GM18870 (cell line): ENCODE measurements at regions not wholly inside any gene's neighbourhood (a gene's known extent, or its start where the extent isn't known, plus 50 kb on each side); places are given as distances from the start of the nearest gene placed in this dataset.
"Not testable (repeated sequence)": the region's sequence is repeated elsewhere in the genome, so short reads cannot be mapped to it uniquely, and the experiment has no call there.

Experiments
- ATAC-seq: cut with Tn5 transposase; IDR thresholded peaks from one replicate; pipeline ENCODE4 v1.9.1; 2021; ENCODE audit warnings: moderate library complexity; ENCODE audit not compliant: unreplicated experiment

GRCh38 chr6:135647521-135647920 lies 150.0 kb upstream of the AHI1 start:
- no peak for ATAC-seq

DNA sequence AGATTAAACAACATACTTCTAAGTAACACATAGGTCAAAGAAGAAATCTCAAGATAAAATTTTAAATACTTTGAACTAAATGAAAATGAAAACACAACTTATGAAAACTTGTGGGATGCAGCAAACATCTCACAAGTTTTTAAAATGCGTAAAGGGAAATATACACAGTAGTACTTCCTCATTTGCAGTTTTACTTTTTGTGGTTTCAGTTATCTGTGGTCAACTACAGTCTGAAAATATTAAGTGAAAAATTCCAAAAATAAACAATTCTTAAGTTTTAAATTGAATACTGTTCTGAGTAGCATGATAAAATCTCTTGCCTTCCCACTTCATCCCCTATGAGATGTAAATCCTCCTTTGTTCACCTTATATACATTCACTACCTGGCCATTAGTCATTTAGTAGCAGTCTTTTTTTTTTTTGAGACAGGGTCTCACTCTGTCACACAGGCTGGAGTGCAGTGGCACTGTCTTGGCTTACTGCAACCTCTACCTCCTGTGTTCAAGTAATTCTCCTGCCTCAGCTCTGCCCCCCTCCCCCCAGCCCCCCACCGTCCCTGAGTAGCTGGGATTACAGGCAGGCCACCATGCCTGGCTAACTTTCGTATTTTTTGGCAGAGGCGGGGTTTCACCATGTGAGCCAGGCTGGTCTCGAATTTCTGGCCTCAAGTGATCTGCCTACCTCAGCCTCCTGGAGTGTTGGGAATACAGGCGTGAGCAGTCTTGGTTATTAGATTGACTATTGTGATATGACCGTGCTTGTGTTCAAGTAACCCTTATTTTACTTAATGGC lies 154.6 kb upstream of the AHI1 start:
- peak; percentile 98 for ATAC-seq

GRCh38 chr6:135655055-135655454 lies 157.5 kb upstream of the AHI1 start:
- no peak for ATAC-seq

DNA sequence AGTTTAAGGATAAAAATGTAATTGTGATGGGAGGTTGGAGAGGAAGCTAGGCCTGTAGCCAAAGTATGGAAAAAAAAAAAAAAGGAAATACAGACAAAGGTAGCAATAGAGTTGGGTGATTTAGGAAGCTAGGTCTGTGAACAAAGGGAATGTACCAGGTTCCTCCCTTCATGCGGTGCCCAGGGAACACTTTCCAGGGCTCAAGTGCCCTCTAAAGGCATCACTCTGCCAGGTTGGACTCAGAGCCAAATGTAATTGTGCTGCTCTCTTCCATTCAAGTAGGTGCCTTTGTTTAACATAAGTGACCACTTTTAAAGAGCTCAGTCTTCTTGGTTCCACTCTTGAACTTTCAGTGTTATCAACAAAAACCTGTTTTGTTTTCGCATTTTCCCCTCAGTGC lies 159.7 kb upstream of the AHI1 start:
- no peak for ATAC-seq

- ATAC-seq = no peak
Observed at GRCh38 chr6:135658481-135658880, 160.9 kb upstream of the AHI1 start.

DNA sequence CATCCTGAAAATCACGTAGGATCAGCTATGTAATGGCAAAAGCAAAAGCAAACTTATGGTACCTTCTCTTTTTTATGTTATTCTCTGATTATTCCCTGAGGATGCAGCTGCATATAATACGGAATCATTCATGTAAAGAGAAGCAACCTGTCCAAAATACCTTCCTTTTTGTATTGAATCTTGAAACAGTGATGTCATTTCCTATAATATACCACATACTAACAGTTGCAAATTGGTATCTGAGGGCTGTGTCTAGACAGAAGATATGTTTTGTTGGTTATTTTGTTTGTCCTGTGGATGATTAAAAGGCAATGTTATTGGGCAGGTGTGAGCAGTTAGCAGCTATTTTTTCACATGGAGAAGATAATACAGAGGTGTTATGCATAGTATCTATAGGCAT lies 161.4 kb upstream of the AHI1 start:
- no peak for ATAC-seq

DNA sequence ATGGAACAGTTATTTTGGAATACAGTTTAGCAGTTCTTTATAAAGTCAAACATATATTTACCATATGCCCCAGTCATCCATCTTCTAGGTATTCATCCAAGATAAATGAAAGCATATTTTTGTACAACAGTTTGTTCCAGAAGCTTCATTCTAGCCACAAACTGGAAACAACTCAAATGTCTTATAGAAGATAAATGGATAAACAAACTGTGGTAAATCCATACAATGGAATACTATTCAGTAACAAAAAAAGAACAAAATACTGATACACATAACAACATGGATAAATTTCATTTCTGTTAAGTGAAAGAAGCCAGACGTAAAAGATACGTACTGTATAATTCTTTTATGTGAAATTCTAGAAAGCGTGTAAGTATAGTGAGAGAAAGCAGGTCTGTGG lies 167.0 kb upstream of the AHI1 start:
- no peak for ATAC-seq

GRCh38 chr6:135665935-135666334 lies 168.4 kb upstream of the AHI1 start:
- no peak for ATAC-seq

GRCh38 chr6:135667691-135668455 lies 170.3 kb upstream of the AHI1 start:
- ATAC-seq = no peak

GRCh38 chr6:135672256-135672655 lies 174.7 kb upstream of the AHI1 start:
- ATAC-seq = no peak

DNA sequence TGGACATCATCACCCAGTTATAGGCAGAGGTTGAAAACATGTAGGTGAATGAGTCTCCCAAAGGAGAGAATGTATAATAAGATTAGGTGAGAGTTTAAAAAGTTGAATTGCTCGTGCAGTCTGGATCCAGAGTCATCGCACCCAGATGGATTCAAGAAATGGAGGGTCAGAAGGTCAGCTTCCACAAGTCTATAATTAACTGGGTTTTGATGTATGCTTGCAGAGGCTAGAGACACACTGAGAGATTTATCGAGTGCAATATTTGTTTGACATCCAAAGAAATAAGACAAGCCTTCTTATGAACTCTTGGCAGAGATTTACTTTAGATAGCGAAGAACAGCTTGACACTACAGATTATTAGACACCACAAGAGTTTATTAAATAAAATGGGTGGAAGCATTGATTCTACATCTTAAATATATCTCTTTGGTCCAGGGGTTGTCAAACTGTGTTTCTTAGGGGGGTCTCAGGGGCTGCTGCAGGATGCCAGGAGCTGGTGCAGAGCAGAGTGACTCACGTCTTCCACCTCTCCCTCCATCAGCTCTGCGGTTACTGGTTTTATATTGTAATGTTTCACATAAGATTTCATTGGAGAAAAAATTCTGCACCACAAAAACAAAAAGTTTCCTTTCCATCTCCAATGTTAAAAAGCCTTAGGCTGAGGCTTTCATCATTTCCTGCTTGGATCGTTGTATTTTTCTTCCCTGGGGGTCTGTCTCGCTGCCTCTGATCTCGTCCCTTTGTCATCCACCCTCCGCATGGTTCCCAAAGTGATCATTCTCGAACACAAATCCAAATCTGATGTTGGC lies 176.2 kb upstream of the AHI1 start:
- ATAC-seq = no peak

DNA sequence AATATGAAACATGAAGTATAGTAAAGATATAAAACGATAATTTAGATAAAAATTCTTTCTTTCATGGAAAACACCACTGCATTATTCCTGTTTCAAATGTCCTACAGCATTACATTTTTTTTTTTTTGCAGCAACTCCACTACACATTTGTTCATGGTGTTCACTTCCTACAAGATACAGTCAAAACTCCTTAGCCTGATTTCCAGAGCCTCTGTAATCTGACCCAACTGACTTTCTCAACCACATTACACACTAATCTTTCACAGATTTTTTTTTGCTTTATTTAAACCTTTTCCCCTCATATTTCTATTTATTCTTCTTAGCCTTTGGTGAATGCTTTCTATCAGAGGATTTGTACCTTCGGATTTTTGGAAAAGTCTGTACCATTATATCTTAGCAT lies 176.5 kb upstream of the PDE7B start:
- no peak for ATAC-seq

GRCh38 chr6:135675862-135676261 lies 175.6 kb upstream of the PDE7B start:
- no peak for ATAC-seq

DNA sequence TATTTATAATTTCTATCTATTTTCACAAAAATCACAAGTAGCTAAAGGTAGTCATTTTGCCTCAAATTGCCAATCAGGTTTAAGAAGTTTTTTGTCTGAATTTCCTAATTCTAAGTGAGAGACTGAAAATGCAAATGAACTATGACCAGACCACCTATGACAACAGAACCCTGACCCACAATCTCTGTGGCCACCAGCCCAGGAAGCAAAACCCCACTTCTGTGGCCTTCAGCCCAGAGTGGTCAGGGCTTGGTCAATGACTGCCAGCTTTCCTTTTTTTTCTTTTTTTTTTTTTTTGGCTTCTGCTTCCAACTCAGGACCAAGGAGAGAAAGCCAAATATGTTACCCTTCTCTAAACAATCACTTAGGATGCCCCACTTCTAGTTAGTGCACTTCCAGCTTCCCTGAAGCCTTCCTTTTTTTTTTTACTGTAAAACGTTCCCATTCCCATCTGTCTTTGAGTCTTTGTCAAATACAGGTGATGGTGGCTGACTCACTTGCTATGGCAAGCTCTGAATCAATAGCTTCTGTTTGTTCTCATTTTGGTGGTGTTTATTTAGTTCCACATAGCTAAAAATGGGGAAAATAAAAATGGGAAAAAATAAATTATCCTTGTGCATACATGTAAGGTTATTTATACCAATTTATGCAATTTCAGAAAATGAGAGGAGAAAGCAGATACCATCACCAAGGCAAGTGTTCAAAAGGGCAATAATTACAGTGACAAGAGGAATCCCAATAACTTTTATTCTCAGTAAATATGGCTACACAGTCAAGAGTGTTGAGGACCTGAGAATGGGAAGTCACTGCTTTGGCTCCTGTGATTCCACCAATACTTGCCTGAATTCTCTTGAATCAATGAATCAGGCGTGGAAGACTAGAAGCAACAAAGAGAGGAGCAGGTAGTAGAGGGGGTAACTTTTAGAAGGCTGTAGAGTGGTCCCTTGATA lies 170.3 kb upstream of the PDE7B start:
- no peak for ATAC-seq

DNA sequence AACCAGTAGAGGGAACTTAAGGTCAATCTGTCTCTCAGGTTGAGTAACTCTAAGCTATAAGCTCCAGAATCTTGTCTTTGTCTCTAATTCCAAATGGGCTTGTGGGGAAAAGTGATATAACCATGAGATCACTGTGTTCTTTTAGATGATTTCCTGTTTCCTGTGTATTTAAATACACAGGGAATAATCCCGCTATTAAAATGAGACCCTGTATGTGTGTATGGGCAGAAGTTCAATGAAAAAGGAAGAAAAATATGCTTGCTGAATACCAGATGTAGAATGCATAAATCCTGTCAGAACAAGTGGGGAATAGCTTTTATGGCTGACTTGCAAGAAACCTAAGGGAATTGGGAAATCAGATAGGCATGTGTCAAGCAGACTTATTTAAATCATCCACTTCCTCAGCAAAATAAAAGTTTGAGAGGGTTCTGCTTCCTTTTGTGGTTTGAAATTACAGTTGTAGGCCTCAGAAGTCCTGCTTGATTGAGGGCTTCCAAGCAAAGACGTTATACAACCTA lies 164.7 kb upstream of the PDE7B start:
- no peak for ATAC-seq

GRCh38 chr6:135688476-135688875 lies 163.0 kb upstream of the PDE7B start:
- not testable (repeated sequence) for ATAC-seq

DNA sequence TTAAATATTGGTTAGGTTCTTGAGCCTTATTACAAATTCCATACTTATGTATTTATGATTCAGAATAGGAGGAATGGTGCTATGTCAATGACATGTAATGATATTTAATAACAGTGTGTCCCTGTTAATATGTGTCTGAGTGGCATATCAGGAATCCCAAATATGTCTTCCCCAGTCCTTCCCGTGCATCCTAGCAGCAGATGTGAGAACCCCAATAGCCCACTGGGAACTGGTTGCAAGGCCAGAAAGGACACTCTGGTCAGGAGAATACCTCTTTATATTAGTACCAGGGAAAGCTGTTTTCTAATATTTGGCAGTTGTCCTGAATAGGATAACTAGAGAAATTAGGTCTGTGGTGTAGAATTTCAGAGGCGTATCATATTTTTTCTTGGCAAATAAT lies 159.1 kb upstream of the PDE7B start:
- no peak for ATAC-seq

DNA sequence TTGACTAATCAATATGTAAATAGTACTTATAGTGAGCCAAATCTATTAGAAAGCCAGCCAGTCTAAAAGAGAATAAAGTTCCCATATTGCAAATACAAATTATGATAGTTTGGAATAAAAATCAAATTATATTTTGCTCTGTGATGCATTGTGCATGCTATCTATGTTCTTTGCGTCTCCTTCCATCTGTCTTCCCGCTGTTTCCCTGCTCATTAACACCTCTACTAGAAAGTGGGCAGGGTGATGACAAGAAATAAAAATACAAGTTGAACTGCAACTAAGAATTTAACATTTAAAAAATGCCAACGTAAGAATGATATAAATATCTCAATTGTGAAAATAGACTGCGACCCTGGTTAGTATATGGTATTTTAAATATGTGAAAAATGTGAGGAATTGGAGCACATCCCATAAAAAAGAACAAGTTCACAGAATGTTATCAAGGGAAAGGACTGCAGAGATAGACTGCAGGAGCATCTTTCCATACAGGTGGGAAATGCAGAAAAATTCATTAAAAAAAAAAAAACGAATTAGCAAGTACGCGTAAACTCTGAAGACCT lies 157.6 kb upstream of the PDE7B start:
- no peak for ATAC-seq

- no peak for ATAC-seq
Observed at GRCh38 chr6:135699705-135700104, 151.8 kb upstream of the PDE7B start.

DNA sequence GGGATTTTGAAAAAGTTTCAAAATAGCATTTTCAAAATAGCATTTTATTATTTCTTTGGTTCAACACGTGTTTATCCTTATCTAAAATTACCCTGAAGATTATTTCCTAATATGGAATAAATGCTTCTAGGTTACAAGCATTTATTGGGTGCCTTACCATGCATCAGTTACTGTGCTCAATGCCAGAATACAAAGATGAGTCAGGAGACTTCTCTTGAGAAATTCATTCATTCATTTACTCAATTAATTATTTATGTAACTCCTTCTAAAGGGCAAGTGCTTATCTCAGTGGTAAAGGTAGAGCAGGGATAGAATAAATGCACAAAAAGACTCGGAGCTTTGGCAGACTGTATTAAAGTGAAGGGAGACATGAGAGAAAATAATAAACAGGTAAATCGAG lies 150.1 kb upstream of the PDE7B start:
- ATAC-seq = no peak
